ENCODE measurements at regions not wholly inside any gene's neighbourhood (a gene's known extent, or its start where the extent isn't known, plus 50 kb on each side); places are given as distances from the start of the nearest gene placed in this dataset.
"Not testable (repeated sequence)": the region's sequence is repeated elsewhere in the genome, so short reads cannot be mapped to it uniquely, and the experiment has no call there.

DNA sequence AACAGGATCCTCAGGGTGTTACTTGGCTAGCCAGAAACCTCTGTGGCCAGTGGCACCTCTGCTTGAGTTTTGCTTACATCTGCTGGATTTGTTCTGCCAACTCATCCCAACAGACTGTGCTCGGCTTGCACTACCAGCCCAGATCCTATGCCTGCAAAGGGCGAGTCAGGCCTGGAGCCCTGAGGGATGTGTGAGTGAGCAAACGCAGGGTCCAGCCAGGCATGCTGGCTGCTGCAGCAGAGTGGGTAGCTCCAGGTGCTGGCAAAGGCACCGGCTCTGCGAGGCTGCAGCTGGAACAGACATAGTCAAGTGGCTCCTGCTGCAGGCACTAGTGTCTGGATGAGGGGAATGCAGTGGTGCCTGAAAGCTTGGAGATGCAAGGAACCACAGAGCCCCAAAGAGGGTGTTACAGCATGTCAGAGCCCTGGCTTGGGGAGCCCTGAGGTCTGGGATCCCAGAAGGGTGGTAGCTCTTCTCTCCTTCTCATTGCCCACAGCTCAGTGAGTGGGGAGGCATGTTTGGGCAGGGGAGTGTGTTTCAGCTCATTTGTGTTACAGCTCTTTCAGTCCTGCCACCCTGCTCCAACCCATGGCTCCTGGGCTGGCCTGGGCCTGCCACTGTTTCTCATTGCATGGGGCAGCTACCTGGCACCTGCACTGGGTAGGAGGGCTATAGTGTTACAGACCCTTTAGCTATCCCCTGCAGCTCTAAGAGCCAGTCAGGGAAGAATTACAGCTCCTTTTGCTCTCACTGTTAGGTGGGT, 332.6 kb downstream of the TAF11L14 start:
- Histone ChIP-seq H3K36me3 (ENCODE audit: control insufficient read depth, low read length) (no peaks in the 10 kb centered on the region), H4K20me1 (ENCODE audit: control insufficient read depth, insufficient read depth, low read depth, low read length) (no peaks in the 10 kb centered on the region), H3K79me2 (ENCODE audit: control insufficient read depth, low read length) (no peaks in the 10 kb centered on the region), H3K27me3 (ENCODE audit: control insufficient read depth, low read length) (no peaks in the 10 kb centered on the region), H3K9me3 (ENCODE audit: control insufficient read depth, insufficient read depth, low read length) (peaks cover 4% of the 10 kb centered on the region; the same call in 1 of the 2 replicates), H3F3A (ENCODE audit: control insufficient read depth, insufficient read depth) (no peaks in the 10 kb centered on the region), H3K4me1 (ENCODE audit: control insufficient read depth, low read length) (no peaks in the 10 kb centered on the region), H3K4me2 (ENCODE audit: low read length) (no peak overlapping the region), H3K27ac (ENCODE audit: low read depth, low read length) (no peak overlapping the region), H3K4me3 (ENCODE audit: low read length) (no peak overlapping the region), H3K9me2 (replicated peaks; ENCODE audit: control insufficient read depth, low read length) (no peaks in the 10 kb centered on the region)
- TF ChIP-seq EZH2phosphoT487 (IDR thresholded peaks at IDR 0.05; ENCODE audit: borderline replicate concordance, low read length) = no peak
- TF ChIP-seq CTCF (IDR thresholded peaks at IDR 0.05; ENCODE audit: low read depth, low read length, poor library complexity, severe bottlenecking) = no peak

DNA sequence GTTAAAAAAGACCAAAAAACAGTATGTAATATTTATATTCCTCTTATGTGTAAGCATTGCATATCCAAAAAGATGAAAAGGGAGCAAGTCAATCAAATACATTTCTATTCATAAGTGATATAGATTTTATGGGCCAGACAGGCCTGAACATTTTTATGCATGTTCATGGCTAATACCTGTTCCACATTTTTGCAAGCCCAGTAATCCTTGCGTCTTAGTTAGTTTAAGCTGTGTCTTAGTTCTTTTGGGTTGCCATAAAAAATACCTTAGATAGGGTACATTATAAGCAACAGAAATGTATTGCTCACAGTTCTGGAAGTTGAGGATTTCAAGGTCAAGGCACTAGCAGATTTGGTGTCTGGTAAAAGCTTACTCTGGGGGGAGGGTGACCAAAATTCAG, 342.1 kb downstream of the TAF11L14 start:
- no peaks in the 10 kb centered on the region for H3K9me2 ChIP-seq (replicated peaks; ENCODE audit: control insufficient read depth, low read length)
- H3K9me3 ChIP-seq (ENCODE audit: control insufficient read depth, insufficient read depth, low read length) = no peaks in the 10 kb centered on the region

GRCh38 chr5:17978954-17979353, 344.7 kb downstream of the TAF11L14 start:
- H3K4me3 ChIP-seq (ENCODE audit: low read length) = no peak overlapping the region
- no peaks in the 10 kb centered on the region for H3K79me2 ChIP-seq (ENCODE audit: control insufficient read depth, low read length)
- TF ChIP-seq EZH2phosphoT487 (IDR thresholded peaks at IDR 0.05; ENCODE audit: borderline replicate concordance, low read length) (no peak), CTCF (IDR thresholded peaks at IDR 0.05; ENCODE audit: low read depth, low read length, poor library complexity, severe bottlenecking) (no peak)
- no peak overlapping the region for H3K4me2 ChIP-seq (ENCODE audit: low read length)
- H3K9me3 ChIP-seq (ENCODE audit: control insufficient read depth, insufficient read depth, low read length) = no peaks in the 10 kb centered on the region
- H3K36me3 ChIP-seq (ENCODE audit: control insufficient read depth, low read length) = no peaks in the 10 kb centered on the region
- H3K27me3 ChIP-seq (ENCODE audit: control insufficient read depth, low read length) = no peaks in the 10 kb centered on the region
- H3K27ac ChIP-seq (ENCODE audit: low read depth, low read length) = no peak overlapping the region
- H3K9me2 ChIP-seq (replicated peaks; ENCODE audit: control insufficient read depth, low read length) = no peaks in the 10 kb centered on the region
- H3K4me1 ChIP-seq (ENCODE audit: control insufficient read depth, low read length) = no peaks in the 10 kb centered on the region
- H3F3A ChIP-seq (ENCODE audit: control insufficient read depth, insufficient read depth) = no peaks in the 10 kb centered on the region
- H4K20me1 ChIP-seq (ENCODE audit: control insufficient read depth, insufficient read depth, low read depth, low read length) = no peaks in the 10 kb centered on the region

More for the DNA sequence above, 342.1 kb downstream of the TAF11L14 start:
- TF ChIP-seq EZH2phosphoT487 (IDR thresholded peaks at IDR 0.05; ENCODE audit: borderline replicate concordance, low read length) (no peak), CTCF (IDR thresholded peaks at IDR 0.05; ENCODE audit: low read depth, low read length, poor library complexity, severe bottlenecking) (no peak)
- no peaks in the 10 kb centered on the region for H3K79me2 ChIP-seq (ENCODE audit: control insufficient read depth, low read length)
- H3K36me3 ChIP-seq (ENCODE audit: control insufficient read depth, low read length) = no peaks in the 10 kb centered on the region
- H3K4me1 ChIP-seq (ENCODE audit: control insufficient read depth, low read length) = no peaks in the 10 kb centered on the region
- H3K27me3 ChIP-seq (ENCODE audit: control insufficient read depth, low read length) = no peaks in the 10 kb centered on the region
- H3K27ac ChIP-seq (ENCODE audit: low read depth, low read length) = no peak overlapping the region
- no peaks in the 10 kb centered on the region for H4K20me1 ChIP-seq (ENCODE audit: control insufficient read depth, insufficient read depth, low read depth, low read length)
- H3K4me2 ChIP-seq (ENCODE audit: low read length) = no peak overlapping the region
- H3K4me3 ChIP-seq (ENCODE audit: low read length) = no peak overlapping the region
- no peaks in the 10 kb centered on the region for H3F3A ChIP-seq (ENCODE audit: control insufficient read depth, insufficient read depth)

- H3K79me2 ChIP-seq (ENCODE audit: control insufficient read depth, low read length) = not testable (repeated sequence)
Observed at GRCh38 chr5:17982626-17983025, 348.4 kb downstream of the TAF11L14 start.

More at GRCh38 chr5:17982626-17983025, 348.4 kb downstream of the TAF11L14 start:
- H3K4me3 ChIP-seq (ENCODE audit: low read length); H3K27ac ChIP-seq (ENCODE audit: low read depth, low read length); H3K36me3 ChIP-seq (ENCODE audit: control insufficient read depth, low read length); H3K4me2 ChIP-seq (ENCODE audit: low read length); H3K27me3 ChIP-seq (ENCODE audit: control insufficient read depth, low read length); H3K9me3 ChIP-seq (ENCODE audit: control insufficient read depth, insufficient read depth, low read length); H3F3A ChIP-seq (ENCODE audit: control insufficient read depth, insufficient read depth); H3K9me2 ChIP-seq (replicated peaks; ENCODE audit: control insufficient read depth, low read length); H3K4me1 ChIP-seq (ENCODE audit: control insufficient read depth, low read length); H4K20me1 ChIP-seq (ENCODE audit: control insufficient read depth, insufficient read depth, low read depth, low read length): not testable (repeated sequence)
